Activated B cell treated with CpG ODN at 0.5 μM for 24 hours (primary cell): ENCODE measurements at regions not wholly inside any gene's neighbourhood (a gene's known extent, or its start where the extent isn't known, plus 50 kb on each side); places are given as distances from the start of the nearest gene placed in this dataset.

Experiments
- ATAC-seq: fragments of 200-7000 bp; cut with Tn5 transposase; one replicate; pipeline ENCODE4 v1.10.0; 2021; ENCODE audit warnings: low read depth, mild to moderate bottlenecking, moderate library complexity
- CTCF ChIA-PET: fragments of 350-600 bp; sonication (Branson Sonifier 250); formaldehyde crosslinking; loops from one replicate; lab custom pipeline; 2021; ENCODE audit warnings: antibody characterized with exemption; lab: Charles Lee
- POLR2A ChIA-PET: fragments of 350-600 bp; sonication (Branson Sonifier 250); formaldehyde crosslinking; loops from one replicate; lab custom pipeline; 2021; ENCODE audit warnings: antibody characterized with exemption; lab: Charles Lee
- DNase-seq: peaks from one replicate; pipeline ENCODE4 v3.0.0; 2022
- H3K27ac Mint-ChIP-seq: one replicate; pipeline ENCODE4 v1.8.0; 2020; ENCODE audit warnings: mixed read lengths
- H3K27me3 Mint-ChIP-seq: one replicate; pipeline ENCODE4 v1.8.0; 2021; ENCODE audit warnings: mixed read lengths
- H3K36me3 Mint-ChIP-seq: one replicate; pipeline ENCODE4 v1.8.0; 2021; ENCODE audit warnings: low read depth, mixed read lengths
- H3K4me1 Mint-ChIP-seq: one replicate; pipeline ENCODE4 v1.8.0; 2021; ENCODE audit warnings: mixed read lengths
- H3K4me3 Mint-ChIP-seq: one replicate; pipeline ENCODE4 v1.8.0; 2020; ENCODE audit warnings: mild to moderate bottlenecking, mixed read lengths
- H3K9me3 Mint-ChIP-seq: one replicate; pipeline ENCODE4 v1.8.0; 2020; ENCODE audit warnings: mixed read lengths
- CTCF ChIP-seq: fragments of 200-600 bp; IDR thresholded peaks from one replicate; pipeline ENCODE4 v1.8.0; 2022; ENCODE audit warnings: antibody characterized with exemption, mild to moderate bottlenecking
- intact Hi-C: fragments of 100-400 bp; cut with micrococcal nuclease; formaldehyde crosslinking; loops from one replicate; pipeline ENCODE4 v1.15.1; 2024

- Mint-ChIP-seq H3K9me3 (no peaks in the 10 kb centered on the region), H3K36me3 (no peaks in the 10 kb centered on the region), H3K4me1 (no peaks in the 10 kb centered on the region), H3K4me3 (no peak overlapping the region), H3K27ac (no peak overlapping the region), H3K27me3 (peaks cover 1% of the 10 kb centered on the region)
- ChIA-PET POLR2A (no interaction called here), CTCF (no interaction called here)
- ATAC-seq (no peak), DNase-seq (no peak)
- intact Hi-C loops, result no loop called here
- no peak for TF ChIP-seq CTCF
These were observed 73.3 kb upstream of the NBEA start for GRCh38 chr13:34868733-34869132.

DNA sequence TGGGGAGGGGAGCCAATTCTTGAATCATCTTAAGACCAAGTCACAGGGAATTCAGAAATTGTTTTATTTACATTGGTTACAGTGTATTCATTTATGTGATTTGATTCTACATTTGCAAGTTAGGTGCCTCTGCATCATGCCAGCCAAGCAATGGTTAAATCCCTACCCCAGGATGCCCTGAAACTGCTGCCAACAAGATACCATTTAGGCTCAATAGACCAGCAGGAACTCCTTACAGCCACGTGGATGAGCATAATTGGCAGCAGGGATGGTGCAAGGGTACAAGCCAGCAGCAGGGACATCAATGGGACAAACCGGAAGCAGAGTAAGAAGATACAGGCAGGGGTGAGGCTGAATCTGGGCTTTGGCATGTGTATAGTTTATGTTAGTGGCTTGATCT lies 72.4 kb upstream of the NBEA start:
- POLR2A ChIA-PET, result no interaction called here
- Mint-ChIP-seq H3K36me3 (no peaks in the 10 kb centered on the region), H3K9me3 (no peaks in the 10 kb centered on the region), H3K27me3 (peaks cover 1% of the 10 kb centered on the region), H3K27ac (no peak overlapping the region), H3K4me3 (no peak overlapping the region), H3K4me1 (no peaks in the 10 kb centered on the region)
- ATAC-seq (no peak), DNase-seq (no peak)
- intact Hi-C loops, result no loop called here
- TF ChIP-seq CTCF, result no peak
- CTCF ChIA-PET, result no interaction called here

- Mint-ChIP-seq H3K27me3 (no peaks in the 10 kb centered on the region), H3K4me3 (no peak overlapping the region), H3K36me3 (no peaks in the 10 kb centered on the region), H3K27ac (no peak overlapping the region), H3K4me1 (no peaks in the 10 kb centered on the region), H3K9me3 (no peaks in the 10 kb centered on the region)
- CTCF ChIA-PET, result no interaction called here
- no peak for TF ChIP-seq CTCF
- POLR2A ChIA-PET, result no interaction called here
- intact Hi-C loops, result no loop called here
- no peak for ATAC-seq
- no peak for DNase-seq
These were observed 63.7 kb upstream of the NBEA start for GRCh38 chr13:34878329-34878728.

- intact Hi-C loops, result no loop called here
- no peak for TF ChIP-seq CTCF
- POLR2A ChIA-PET, result no interaction called here
- no peak overlapping the region for H3K27ac Mint-ChIP-seq
- H3K27me3 Mint-ChIP-seq, result no peaks in the 10 kb centered on the region
- H3K9me3 Mint-ChIP-seq, result no peaks in the 10 kb centered on the region
- CTCF ChIA-PET, result no interaction called here
- no peak for DNase-seq
- no peak overlapping the region for H3K4me3 Mint-ChIP-seq
- ATAC-seq, result no peak
- H3K4me1 Mint-ChIP-seq, result no peaks in the 10 kb centered on the region
- no peaks in the 10 kb centered on the region for H3K36me3 Mint-ChIP-seq
These were observed 62.2 kb upstream of the NBEA start for GRCh38 chr13:34879851-34880250.

GRCh38 chr13:34881494-34881893 lies 60.6 kb upstream of the NBEA start:
- POLR2A ChIA-PET, result no interaction called here
- no peak overlapping the region for H3K4me3 Mint-ChIP-seq
- DNase-seq, result no peak

More at GRCh38 chr13:34881494-34881893, 60.6 kb upstream of the NBEA start:
- no peaks in the 10 kb centered on the region for H3K9me3 Mint-ChIP-seq
- H3K36me3 Mint-ChIP-seq, result no peaks in the 10 kb centered on the region
- no peak for ATAC-seq
- CTCF ChIA-PET, result no interaction called here
- TF ChIP-seq CTCF, result no peak
- intact Hi-C loops, result no loop called here
- no peaks in the 10 kb centered on the region for H3K27me3 Mint-ChIP-seq
- H3K4me1 Mint-ChIP-seq, result no peaks in the 10 kb centered on the region
- H3K27ac Mint-ChIP-seq, result no peak overlapping the region
